Endothelial cell of umbilical vein (primary cell): ENCODE measurements at regions not wholly inside any gene's neighbourhood (a gene's known extent, or its start where the extent isn't known, plus 50 kb on each side); places are given as distances from the start of the nearest gene placed in this dataset.

Experiments
- BruUV-seq: library from RNA; stranded (reverse); fragments of 400-500 nt; replicated peaks from 2 replicates; lab custom pipeline; 2021; lab: Mats Ljungman, UMichigan
- CTCF ChIA-PET: fragments of 300-600, 350-600 bp; sonication (Branson Sonifier 250); formaldehyde crosslinking; loops from one replicate; lab custom pipeline; 2021; ENCODE audit warnings: antibody characterized with exemption, inconsistent platforms; lab: Charles Lee
- POLR2A ChIA-PET: fragments of 300-600, 350-600 bp; sonication (Branson Sonifier 250); formaldehyde crosslinking; loops from one replicate; lab custom pipeline; 2021; ENCODE audit warnings: antibody characterized with exemption, inconsistent platforms; lab: Charles Lee
- DNase-seq: peaks from one replicate; pipeline ENCODE4 v3.0.0-alpha.2; 2011; ENCODE audit warnings: low read depth, low spot score
- FAIRE-seq: peaks from 2 replicates; lab custom pipeline; 2011; peaks lifted over from hg19 to GRCh38; lab: Jason Lieb, UNC
- H2AFZ ChIP-seq: 2 replicates; pipeline ENCODE4 v1.6.0; 2012; ENCODE audit warnings: low read depth, low read length, control low read depth, inconsistent platforms
- H3K27ac ChIP-seq: 2 replicates; pipeline ENCODE4 v1.5.1; 2011; ENCODE audit warnings: low read depth, mild to moderate bottlenecking, control low read depth, low read length, moderate library complexity; ENCODE audit not compliant: insufficient read depth
- H3K27me3 ChIP-seq, 2 experiments: 2 replicates each; pipeline versions ENCODE4 v1.6.0 to v1.6.1; 2011; ENCODE audit warnings: low read length in 2 of 2, mixed read lengths in 1 of 2; ENCODE audit not compliant: control insufficient read depth in 2 of 2, insufficient read depth in 2 of 2
- H3K36me3 ChIP-seq, 2 experiments: 2 replicates in 1 of 2; 3 replicates in 1 of 2; pipeline ENCODE4 v1.5.1; 2011; ENCODE audit warnings: low read length in 2 of 2, mild to moderate bottlenecking in 1 of 2, moderate library complexity in 1 of 2; ENCODE audit not compliant: control insufficient read depth in 2 of 2, insufficient read depth in 2 of 2; ENCODE audit errors: extremely low read depth in 1 of 2
- H3K4me1 ChIP-seq: 3 replicates; pipeline ENCODE4 v1.5.1; 2011; ENCODE audit warnings: mild to moderate bottlenecking, low read length; ENCODE audit not compliant: control insufficient read depth, insufficient read depth; ENCODE audit errors: extremely low read depth
- H3K4me2 ChIP-seq: 2 replicates; pipeline ENCODE4 v1.6.1; 2011; ENCODE audit warnings: low read length, control low read depth, mixed read lengths; ENCODE audit not compliant: insufficient read depth
- H3K4me3 ChIP-seq, 3 experiments: fragments of 200-600 bp in 1 of 3; sonication (generic), shearing (Covaris generic) in 1 of 3; replicated peaks in 1 of 3; 2 replicates each; pipeline ENCODE4 v1.5.1; 2011 to 2016; ENCODE audit warnings: control low read depth in 3 of 3, low read length in 3 of 3, mild to moderate bottlenecking in 2 of 3, inconsistent platforms in 1 of 3, low read depth in 1 of 3, moderate library complexity in 1 of 3; ENCODE audit not compliant: insufficient read depth in 1 of 3
- H3K79me2 ChIP-seq: 2 replicates; pipeline ENCODE4 v1.6.0; 2012; ENCODE audit warnings: low read length, inconsistent platforms; ENCODE audit not compliant: control insufficient read depth, insufficient read depth
- H3K9ac ChIP-seq: replicated peaks from 2 replicates; pipeline ENCODE3; 2011; ENCODE audit warnings: low read length, control low read depth; ENCODE audit not compliant: insufficient read depth; ENCODE audit errors: extremely low read depth
- H3K9me1 ChIP-seq: replicated peaks from 3 replicates; pipeline ENCODE4 v1.6.0; 2011; ENCODE audit warnings: mild to moderate bottlenecking, low read length; ENCODE audit not compliant: control insufficient read depth, insufficient read depth; ENCODE audit errors: extremely low read depth
- H3K9me3 ChIP-seq: replicated peaks from 2 replicates; pipeline ENCODE4 v1.5.1; 2012; ENCODE audit warnings: low read length, inconsistent platforms; ENCODE audit not compliant: control insufficient read depth, insufficient read depth
- H4K20me1 ChIP-seq: replicated peaks from 2 replicates; pipeline ENCODE3; 2011; ENCODE audit warnings: mild to moderate bottlenecking, low read length; ENCODE audit not compliant: control insufficient read depth, insufficient read depth; ENCODE audit errors: extremely low read depth
- CTCF ChIP-seq, 2 donors: IDR thresholded peaks; 1 replicate in 1 of 2; 2 replicates in 1 of 2; pipeline ENCODE4 v1.5.1; 2011; ENCODE audit warnings: low read length in 2 of 2, mild to moderate bottlenecking in 2 of 2, moderate library complexity in 2 of 2, control low read depth in 1 of 2, inconsistent platforms in 1 of 2, low read depth in 1 of 2; ENCODE audit not compliant: insufficient read depth in 1 of 2; ENCODE audit errors: extremely low read depth in 1 of 2
- EZH2 ChIP-seq: IDR thresholded peaks from 2 replicates; pipeline ENCODE4 v1.6.1; 2012; ENCODE audit warnings: borderline replicate concordance, low read depth, mild to moderate bottlenecking, moderate library complexity, low read length, inconsistent platforms; ENCODE audit not compliant: severe bottlenecking
- FOS ChIP-seq: IDR thresholded peaks from 2 replicates; pipeline ENCODE4 v1.6.1; 2011; ENCODE audit warnings: mild to moderate bottlenecking, low read length, moderate library complexity, borderline replicate concordance; ENCODE audit not compliant: insufficient read depth
- GATA2 ChIP-seq: IDR thresholded peaks from 2 replicates; pipeline ENCODE4 v1.7.0; 2011; ENCODE audit warnings: low read depth, mild to moderate bottlenecking, moderate library complexity, mixed read lengths, low read length; ENCODE audit not compliant: insufficient read length, insufficient read depth
- JUN ChIP-seq: IDR thresholded peaks from 2 replicates; pipeline ENCODE4 v1.6.1; 2011; ENCODE audit warnings: borderline replicate concordance, low read depth; ENCODE audit not compliant: insufficient read length, insufficient read depth
- MAX ChIP-seq: IDR thresholded peaks from 2 replicates; pipeline ENCODE4 v1.6.1; 2011; ENCODE audit not compliant: insufficient read depth, insufficient read length
- MYC ChIP-seq: IDR thresholded peaks from one replicate; pipeline ENCODE4 v1.6.1; 2011; ENCODE audit warnings: mild to moderate bottlenecking, low read depth, low read length
- POLR2A ChIP-seq: IDR thresholded peaks from 2 replicates; pipeline ENCODE4 v1.6.1; 2012; ENCODE audit warnings: low read depth, mild to moderate bottlenecking, control low read depth, low read length
- POLR2AphosphoS5 ChIP-seq: IDR thresholded peaks from 2 replicates; pipeline ENCODE4 v1.6.1; 2012; ENCODE audit warnings: low read depth, mild to moderate bottlenecking, control low read depth, low read length, moderate library complexity; ENCODE audit not compliant: insufficient read depth
- dilution Hi-C: fragments of 300-500 bp; cut with MboI; formaldehyde crosslinking; loops from one replicate; pipeline ENCODE4 v1.15.0; 2019; ENCODE audit warnings: low sequenced_read_pairs; ENCODE audit not compliant: extremely low pct_ligation_motif_present
- intact Hi-C: fragments of 100-400 bp; cut with micrococcal nuclease; formaldehyde crosslinking; loops from one replicate; pipeline ENCODE4 v1.10.0; 2022

DNA sequence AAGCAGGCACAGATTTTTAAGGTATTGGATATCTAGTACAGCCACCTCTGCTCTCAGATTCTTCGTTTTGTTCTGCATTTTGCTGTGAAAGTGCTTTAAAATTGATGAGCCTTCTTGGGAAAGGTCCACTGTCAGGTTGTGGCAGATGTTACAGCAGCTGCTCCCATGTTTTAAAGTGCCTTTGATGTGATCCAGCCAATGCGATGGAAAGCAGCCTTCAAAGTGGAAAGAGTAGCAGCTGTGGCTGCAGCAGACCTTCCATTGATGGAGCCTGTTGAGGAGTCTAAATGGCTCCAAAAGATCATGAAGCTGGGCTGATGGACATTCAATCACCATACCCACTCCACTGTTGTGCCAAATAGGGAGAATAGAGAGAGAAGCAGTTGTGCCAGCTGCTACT, 816.9 kb downstream of the PLA2G4A start:
- BruUV-seq: no TSS peak
- H3K9me1 ChIP-seq: no peaks in the 10 kb centered on the region
- H3K79me2 ChIP-seq: no peaks in the 10 kb centered on the region
- ChIA-PET POLR2A (no interaction called here), CTCF (interaction anchor here (1.2 kb wide), 1 partner anchor 9 kb away, joined by 5 read pairs; no protein-coding TSS in a partner anchor)
- no peaks in the 10 kb centered on the region for H4K20me1 ChIP-seq
- no peak for DNase-seq
- H3K9me3 ChIP-seq: no peaks in the 10 kb centered on the region
- no peaks in the 10 kb centered on the region for H3K36me3 ChIP-seq
- dilution Hi-C loops (no loop called here), intact Hi-C loops (no loop called here)
- H3K27ac ChIP-seq: no peak overlapping the region
- H3K4me1 ChIP-seq: no peaks in the 10 kb centered on the region
- H2AFZ ChIP-seq: no peak overlapping the region
- H3K9ac ChIP-seq: no peak overlapping the region
- no peak for FAIRE-seq
- H3K27me3 ChIP-seq: no peaks in the 10 kb centered on the region
- TF ChIP-seq MYC (no peak), GATA2 (no peak)
- no peak overlapping the region for H3K4me2 ChIP-seq
- no peak overlapping the region for H3K4me3 ChIP-seq

GRCh38 chr1:187646536-187647107, 817.9 kb downstream of the PLA2G4A start:
- TF ChIP-seq EZH2 (no peak), POLR2AphosphoS5 (no peak), GATA2 (no peak), FOS (no peak), MAX (no peak), POLR2A (no peak), CTCF (IDR thresholded peaks at IDR 0.05; ENCODE audit: extremely low read depth in 1 of 2, insufficient read depth in 1 of 2, low read depth in 1 of 2, low read length in 2 of 2) (no peak), JUN (no peak), MYC (no peak)
- intact Hi-C loops: no loop called here
- no peak overlapping the region for H3K4me2 ChIP-seq
- H2AFZ ChIP-seq: no peak overlapping the region
- H3K4me3 ChIP-seq: no peak overlapping the region
- H3K36me3 ChIP-seq: no peaks in the 10 kb centered on the region
- no peaks in the 10 kb centered on the region for H4K20me1 ChIP-seq
- H3K27ac ChIP-seq: no peak overlapping the region
- ChIA-PET POLR2A (no interaction called here), CTCF (interaction anchor here (1.2 kb wide), 1 partner anchor 8 kb away, joined by 5 read pairs; no protein-coding TSS in a partner anchor)
- no peak overlapping the region for H3K9ac ChIP-seq
- H3K4me1 ChIP-seq: no peaks in the 10 kb centered on the region
- no peaks in the 10 kb centered on the region for H3K79me2 ChIP-seq
- DNase-seq (no peak), FAIRE-seq (no peak)
- H3K9me1 ChIP-seq: no peaks in the 10 kb centered on the region
- no peaks in the 10 kb centered on the region for H3K9me3 ChIP-seq
- dilution Hi-C loops: no loop called here
- no peaks in the 10 kb centered on the region for H3K27me3 ChIP-seq
- BruUV-seq: no TSS peak
